ENCODE measurements at regions not wholly inside any gene's neighbourhood (a gene's known extent, or its start where the extent isn't known, plus 50 kb on each side); places are given as distances from the start of the nearest gene placed in this dataset.

- Histone ChIP-seq H3K27me3 (ENCODE audit: control insufficient read depth in 2 of 2, insufficient read depth in 1 of 2, low read length in 1 of 2) (no peaks in the 10 kb centered on the region), H3K4me3 (ENCODE audit: low read length in 2 of 2) (no peak overlapping the region), H3K36me3 (ENCODE audit: control insufficient read depth in 2 of 2, insufficient read depth in 2 of 2, low read length in 1 of 2) (no peaks in the 10 kb centered on the region), H3K9me3 (ENCODE audit: control insufficient read depth in 2 of 2, insufficient read depth in 1 of 2, low read length in 1 of 2) (no peaks in the 10 kb centered on the region), H3K27ac (ENCODE audit: low read depth in 1 of 2, low read length in 1 of 2) (no peak overlapping the region), H3K4me1 (ENCODE audit: control insufficient read depth in 2 of 2, insufficient read depth in 2 of 2, low read length in 2 of 2) (no peaks in the 10 kb centered on the region)
- WGBS: 83% methylated on average over 5 of the region's 5 CpGs
- DNase-seq (ENCODE audit: low read depth in 6 of 9, low spot score in 9 of 9): no peak
Measured at GRCh38 chr2:125526093-125526492, 1129.9 kb upstream of the GYPC start.

- no peak for DNase-seq (ENCODE audit: low read depth in 6 of 9, low spot score in 9 of 9)
- H3K4me1 ChIP-seq (ENCODE audit: control insufficient read depth in 2 of 2, insufficient read depth in 2 of 2, low read length in 2 of 2): no peaks in the 10 kb centered on the region
- H3K9me3 ChIP-seq (ENCODE audit: control insufficient read depth in 2 of 2, insufficient read depth in 1 of 2, low read length in 1 of 2): no peaks in the 10 kb centered on the region
- H3K27me3 ChIP-seq (ENCODE audit: control insufficient read depth in 2 of 2, insufficient read depth in 1 of 2, low read length in 1 of 2): no peaks in the 10 kb centered on the region
- H3K4me3 ChIP-seq (ENCODE audit: low read length in 2 of 2): no peak overlapping the region
- no peaks in the 10 kb centered on the region for H3K36me3 ChIP-seq (ENCODE audit: control insufficient read depth in 2 of 2, insufficient read depth in 2 of 2, low read length in 1 of 2)
- no peak overlapping the region for H3K27ac ChIP-seq (ENCODE audit: low read depth in 1 of 2, low read length in 1 of 2)
- WGBS: 67% methylated on average over 1 of the region's 1 CpG
Measured at GRCh38 chr2:125535089-125535488, 1120.9 kb upstream of the GYPC start.

GRCh38 chr2:125543968-125544514 lies 1111.9 kb upstream of the GYPC start:
- no peaks in the 10 kb centered on the region for H3K27me3 ChIP-seq (ENCODE audit: control insufficient read depth in 2 of 2, insufficient read depth in 1 of 2, low read length in 1 of 2)
- no peaks in the 10 kb centered on the region for H3K36me3 ChIP-seq (ENCODE audit: control insufficient read depth in 2 of 2, insufficient read depth in 2 of 2, low read length in 1 of 2)
- no peak overlapping the region for H3K27ac ChIP-seq (ENCODE audit: low read depth in 1 of 2, low read length in 1 of 2)
- H3K4me3 ChIP-seq (ENCODE audit: low read length in 2 of 2): no peak overlapping the region
- H3K4me1 ChIP-seq (ENCODE audit: control insufficient read depth in 2 of 2, insufficient read depth in 2 of 2, low read length in 2 of 2): no peaks in the 10 kb centered on the region
- WGBS: 98% methylated on average over 1 of the region's 1 CpG
- no peak for DNase-seq (ENCODE audit: low read depth in 6 of 9, low spot score in 9 of 9)
- H3K9me3 ChIP-seq (ENCODE audit: control insufficient read depth in 2 of 2, insufficient read depth in 1 of 2, low read length in 1 of 2): peaks cover 0 to 5% of the 10 kb centered on the region in 2 donors

GRCh38 chr2:125553768-125554167 lies 1102.2 kb upstream of the GYPC start:
- Histone ChIP-seq H3K9me3 (ENCODE audit: control insufficient read depth in 2 of 2, insufficient read depth in 1 of 2, low read length in 1 of 2) (no peaks in the 10 kb centered on the region), H3K27me3 (ENCODE audit: control insufficient read depth in 2 of 2, insufficient read depth in 1 of 2, low read length in 1 of 2) (no peaks in the 10 kb centered on the region), H3K4me1 (ENCODE audit: control insufficient read depth in 2 of 2, insufficient read depth in 2 of 2, low read length in 2 of 2) (no peaks in the 10 kb centered on the region), H3K27ac (ENCODE audit: low read depth in 1 of 2, low read length in 1 of 2) (no peak overlapping the region), H3K4me3 (ENCODE audit: low read length in 2 of 2) (no peak overlapping the region), H3K36me3 (ENCODE audit: control insufficient read depth in 2 of 2, insufficient read depth in 2 of 2, low read length in 1 of 2) (no peaks in the 10 kb centered on the region)
- DNase-seq (ENCODE audit: low read depth in 6 of 9, low spot score in 9 of 9): no peak
- 95% methylated on average over 1 of the region's 1 CpG for WGBS

GRCh38 chr2:125554956-125555355 lies 1101.0 kb upstream of the GYPC start:
- 86% methylated on average over 2 of the region's 2 CpGs for WGBS
- Histone ChIP-seq H3K4me1 (ENCODE audit: control insufficient read depth in 2 of 2, insufficient read depth in 2 of 2, low read length in 2 of 2) (no peaks in the 10 kb centered on the region), H3K9me3 (ENCODE audit: control insufficient read depth in 2 of 2, insufficient read depth in 1 of 2, low read length in 1 of 2) (no peaks in the 10 kb centered on the region), H3K27me3 (ENCODE audit: control insufficient read depth in 2 of 2, insufficient read depth in 1 of 2, low read length in 1 of 2) (no peaks in the 10 kb centered on the region), H3K36me3 (ENCODE audit: control insufficient read depth in 2 of 2, insufficient read depth in 2 of 2, low read length in 1 of 2) (no peaks in the 10 kb centered on the region), H3K4me3 (ENCODE audit: low read length in 2 of 2) (no peak overlapping the region), H3K27ac (ENCODE audit: low read depth in 1 of 2, low read length in 1 of 2) (no peak overlapping the region)
- DNase-seq (ENCODE audit: low read depth in 6 of 9, low spot score in 9 of 9): no peak

GRCh38 chr2:125559186-125559585 lies 1096.8 kb upstream of the GYPC start:
- no peaks in the 10 kb centered on the region for H3K9me3 ChIP-seq (ENCODE audit: control insufficient read depth in 2 of 2, insufficient read depth in 1 of 2, low read length in 1 of 2)
- 83% methylated on average over 3 of the region's 3 CpGs for WGBS
- H3K4me1 ChIP-seq (ENCODE audit: control insufficient read depth in 2 of 2, insufficient read depth in 2 of 2, low read length in 2 of 2): no peaks in the 10 kb centered on the region

GRCh38 chr2:125560855-125561254 lies 1095.1 kb upstream of the GYPC start:
- H3K9me3 ChIP-seq (ENCODE audit: control insufficient read depth in 2 of 2, insufficient read depth in 1 of 2, low read length in 1 of 2): no peaks in the 10 kb centered on the region
- no peaks in the 10 kb centered on the region for H3K4me1 ChIP-seq (ENCODE audit: control insufficient read depth in 2 of 2, insufficient read depth in 2 of 2, low read length in 2 of 2)
- no peaks in the 10 kb centered on the region for H3K36me3 ChIP-seq (ENCODE audit: control insufficient read depth in 2 of 2, insufficient read depth in 2 of 2, low read length in 1 of 2)
- H3K27me3 ChIP-seq (ENCODE audit: control insufficient read depth in 2 of 2, insufficient read depth in 1 of 2, low read length in 1 of 2): no peaks in the 10 kb centered on the region
- DNase-seq (ENCODE audit: low read depth in 6 of 9, low spot score in 9 of 9): no peak
- WGBS: 82% methylated on average over 1 of the region's 1 CpG
- no peak overlapping the region for H3K4me3 ChIP-seq (ENCODE audit: low read length in 2 of 2)
- no peak overlapping the region for H3K27ac ChIP-seq (ENCODE audit: low read depth in 1 of 2, low read length in 1 of 2)

More at GRCh38 chr2:125559186-125559585, 1096.8 kb upstream of the GYPC start:
- Histone ChIP-seq H3K27ac (ENCODE audit: low read depth in 1 of 2, low read length in 1 of 2) (no peak overlapping the region), H3K36me3 (ENCODE audit: control insufficient read depth in 2 of 2, insufficient read depth in 2 of 2, low read length in 1 of 2) (no peaks in the 10 kb centered on the region), H3K27me3 (ENCODE audit: control insufficient read depth in 2 of 2, insufficient read depth in 1 of 2, low read length in 1 of 2) (no peaks in the 10 kb centered on the region), H3K4me3 (ENCODE audit: low read length in 2 of 2) (no peak overlapping the region)
- DNase-seq (ENCODE audit: low read depth in 6 of 9, low spot score in 9 of 9): no peak

- no peaks in the 10 kb centered on the region for H3K9me3 ChIP-seq (ENCODE audit: control insufficient read depth in 2 of 2, insufficient read depth in 1 of 2, low read length in 1 of 2)
- no peaks in the 10 kb centered on the region for H3K36me3 ChIP-seq (ENCODE audit: control insufficient read depth in 2 of 2, insufficient read depth in 2 of 2, low read length in 1 of 2)
- no peak for DNase-seq (ENCODE audit: low read depth in 6 of 9, low spot score in 9 of 9)
- WGBS: 66% methylated on average over 3 of the region's 3 CpGs
- H3K27ac ChIP-seq (ENCODE audit: low read depth in 1 of 2, low read length in 1 of 2): no peak overlapping the region
- no peak overlapping the region for H3K4me3 ChIP-seq (ENCODE audit: low read length in 2 of 2)
- no peaks in the 10 kb centered on the region for H3K4me1 ChIP-seq (ENCODE audit: control insufficient read depth in 2 of 2, insufficient read depth in 2 of 2, low read length in 2 of 2)
- no peaks in the 10 kb centered on the region for H3K27me3 ChIP-seq (ENCODE audit: control insufficient read depth in 2 of 2, insufficient read depth in 1 of 2, low read length in 1 of 2)
Measured at GRCh38 chr2:125561302-125561701, 1094.7 kb upstream of the GYPC start.

- Histone ChIP-seq H3K36me3 (ENCODE audit: control insufficient read depth in 2 of 2, insufficient read depth in 2 of 2, low read length in 1 of 2) (no peaks in the 10 kb centered on the region), H3K4me3 (ENCODE audit: low read length in 2 of 2) (no peak overlapping the region), H3K4me1 (ENCODE audit: control insufficient read depth in 2 of 2, insufficient read depth in 2 of 2, low read length in 2 of 2) (no peaks in the 10 kb centered on the region), H3K27me3 (ENCODE audit: control insufficient read depth in 2 of 2, insufficient read depth in 1 of 2, low read length in 1 of 2) (no peaks in the 10 kb centered on the region), H3K27ac (ENCODE audit: low read depth in 1 of 2, low read length in 1 of 2) (no peak overlapping the region), H3K9me3 (ENCODE audit: control insufficient read depth in 2 of 2, insufficient read depth in 1 of 2, low read length in 1 of 2) (no peaks in the 10 kb centered on the region)
- DNase-seq (ENCODE audit: low read depth in 6 of 9, low spot score in 9 of 9): no peak
Measured at GRCh38 chr2:125562924-125563323, 1093.0 kb upstream of the GYPC start.

GRCh38 chr2:125564471-125564870 lies 1091.5 kb upstream of the GYPC start:
- H3K4me3 ChIP-seq (ENCODE audit: low read length in 2 of 2): no peak overlapping the region
- no peaks in the 10 kb centered on the region for H3K4me1 ChIP-seq (ENCODE audit: control insufficient read depth in 2 of 2, insufficient read depth in 2 of 2, low read length in 2 of 2)
- no peaks in the 10 kb centered on the region for H3K9me3 ChIP-seq (ENCODE audit: control insufficient read depth in 2 of 2, insufficient read depth in 1 of 2, low read length in 1 of 2)
- H3K27me3 ChIP-seq (ENCODE audit: control insufficient read depth in 2 of 2, insufficient read depth in 1 of 2, low read length in 1 of 2): no peaks in the 10 kb centered on the region
- H3K27ac ChIP-seq (ENCODE audit: low read depth in 1 of 2, low read length in 1 of 2): no peak overlapping the region
- 42% methylated on average over 4 of the region's 4 CpGs for WGBS
- H3K36me3 ChIP-seq (ENCODE audit: control insufficient read depth in 2 of 2, insufficient read depth in 2 of 2, low read length in 1 of 2): no peaks in the 10 kb centered on the region
- DNase-seq (ENCODE audit: low read depth in 6 of 9, low spot score in 9 of 9): no peak

Data from thymus (tissue), 11 donors.